ENCODE measurements at regions not wholly inside any gene's neighbourhood (a gene's known extent, or its start where the extent isn't known, plus 50 kb on each side); places are given as distances from the start of the nearest gene placed in this dataset.

DNA sequence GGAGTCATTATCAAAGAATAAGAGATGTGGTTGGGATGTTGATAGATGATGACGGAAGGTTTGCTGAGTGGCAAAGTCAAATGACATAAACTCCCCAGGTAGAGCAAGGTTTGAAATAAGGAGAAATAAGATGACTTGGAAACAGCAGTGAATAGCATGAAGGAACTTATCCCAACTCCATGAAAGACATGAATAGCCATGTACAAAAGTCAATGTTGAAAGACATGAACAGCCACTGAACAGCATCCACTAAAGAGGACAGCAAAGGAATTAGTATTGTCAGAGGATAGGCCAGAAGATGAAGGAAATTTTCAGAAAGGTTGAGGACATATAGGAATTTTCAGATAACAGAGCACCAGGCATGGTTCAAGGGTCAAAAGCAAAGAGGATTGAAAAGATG lies 286.0 kb upstream of the FBXL7 start (continued):
- TF ChIP-seq, protein P1, sequence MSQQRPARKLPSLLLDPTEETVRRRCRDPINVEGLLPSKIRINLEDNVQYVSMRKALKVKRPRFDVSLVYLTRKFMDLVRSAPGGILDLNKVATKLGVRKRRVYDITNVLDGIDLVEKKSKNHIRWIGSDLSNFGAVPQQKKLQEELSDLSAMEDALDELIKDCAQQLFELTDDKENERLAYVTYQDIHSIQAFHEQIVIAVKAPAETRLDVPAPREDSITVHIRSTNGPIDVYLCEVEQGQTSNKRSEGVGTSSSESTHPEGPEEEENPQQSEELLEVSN (IDR thresholded peaks at IDR 0.05), result no peak
- TF ChIP-seq RXRA (IDR thresholded peaks at IDR 0.05; ENCODE audit: insufficient read depth, low read depth, low read length), result no peak
- TF ChIP-seq CHD2 (IDR thresholded peaks at IDR 0.05; ENCODE audit: low read length), result no peak
- TF ChIP-seq CEBPB (IDR thresholded peaks at IDR 0.05; ENCODE audit: low read depth, low read length), result no peak
- no peak for TF ChIP-seq KDM5A (IDR thresholded peaks at IDR 0.05; ENCODE audit: low read length)

Data from H1 (cell line).